GM23338 (cell line): ENCODE measurements at regions not wholly inside any gene's neighbourhood (a gene's known extent, or its start where the extent isn't known, plus 50 kb on each side); places are given as distances from the start of the nearest gene placed in this dataset.

ENCODE experiments used
- ATAC-seq: fragments of 200-7000 bp; cut with Tn5 transposase; 3 replicates; pipeline ENCODE4 v1.9.1; 2020
- DNase-seq: peaks from one replicate; pipeline ENCODE4 v3.0.0-alpha.2; 2015; ENCODE audit warnings: low spot score
- H2AFZ ChIP-seq: fragments of 200-600 bp; sonication (generic); 2 replicates; pipeline ENCODE4 v1.8.0; 2016; ENCODE audit warnings: antibody characterized with exemption, mild to moderate bottlenecking, moderate library complexity
- H3F3A ChIP-seq: fragments of 200-600 bp; sonication (generic); replicated peaks from 2 replicates; pipeline ENCODE4 v1.8.0; 2017; ENCODE audit warnings: antibody characterized with exemption, mixed run types, low read depth
- H3K27ac ChIP-seq: fragments of 200-600 bp; sonication (generic); 2 replicates; pipeline ENCODE4 v1.6.1; 2016; ENCODE audit warnings: low read depth
- H3K27me3 ChIP-seq: fragments of 200-600 bp; sonication (generic); 2 replicates; pipeline ENCODE4 v1.8.0; 2016; ENCODE audit warnings: mild to moderate bottlenecking, mixed run types, moderate library complexity; ENCODE audit not compliant: insufficient read depth
- H3K36me3 ChIP-seq: fragments of 200-600 bp; sonication (generic); 2 replicates; pipeline ENCODE4 v1.8.0; 2016; ENCODE audit warnings: mild to moderate bottlenecking; ENCODE audit not compliant: insufficient read depth
- H3K4me1 ChIP-seq: fragments of 200-600 bp; sonication (generic); 2 replicates; pipeline ENCODE4 v1.8.0; 2016; ENCODE audit warnings: mild to moderate bottlenecking, moderate library complexity; ENCODE audit not compliant: insufficient read depth
- H3K4me2 ChIP-seq: fragments of 200-600 bp; sonication (generic); 2 replicates; pipeline ENCODE4 v1.7.1; 2017; ENCODE audit warnings: mixed run types
- H3K4me3 ChIP-seq: fragments of 200-600 bp; sonication (generic); 2 replicates; pipeline ENCODE4 v1.6.1; 2016; ENCODE audit warnings: mixed run types
- H3K79me2 ChIP-seq: fragments of 200-600 bp; sonication (generic); replicated peaks from 2 replicates; pipeline ENCODE4 v1.8.0; 2017; ENCODE audit warnings: mild to moderate bottlenecking; ENCODE audit not compliant: insufficient read depth
- H3K9me2 ChIP-seq: fragments of 200-600 bp; sonication (generic); 2 replicates; pipeline ENCODE4 v1.8.0; 2017; ENCODE audit not compliant: insufficient read depth
- H4K20me1 ChIP-seq: fragments of 200-600 bp; sonication (generic); replicated peaks from 2 replicates; pipeline ENCODE4 v1.8.0; 2017; ENCODE audit warnings: mild to moderate bottlenecking; ENCODE audit not compliant: insufficient read depth
- H3K27ac Mint-ChIP-seq: 2 replicates; pipeline ENCODE4 v1.8.0; 2020; ENCODE audit warnings: inconsistent platforms, mild to moderate bottlenecking, moderate library complexity, mixed read lengths
- H3K27me3 Mint-ChIP-seq: 3 replicates; pipeline ENCODE4 v1.8.0; 2022; ENCODE audit warnings: low read depth, mild to moderate bottlenecking, moderate library complexity, mixed read lengths, inconsistent platforms; ENCODE audit not compliant: insufficient read depth, poor library complexity
- H3K36me3 Mint-ChIP-seq: 3 replicates; pipeline ENCODE4 v1.8.0; 2021; ENCODE audit warnings: low read depth, mild to moderate bottlenecking, inconsistent platforms, moderate library complexity, mixed read lengths
- H3K4me1 Mint-ChIP-seq: 3 replicates; pipeline ENCODE4 v1.8.0; 2020; ENCODE audit warnings: mild to moderate bottlenecking, inconsistent platforms, mixed read lengths
- H3K4me3 Mint-ChIP-seq: 3 replicates; pipeline ENCODE4 v1.8.0; 2021; ENCODE audit warnings: moderate library complexity, mild to moderate bottlenecking, inconsistent platforms, mixed read lengths
- H3K9me3 Mint-ChIP-seq: 3 replicates; pipeline ENCODE4 v1.8.0; 2020; ENCODE audit warnings: moderate library complexity, mild to moderate bottlenecking, inconsistent platforms, mixed read lengths
- CREB1 ChIP-seq: fragments of 250-450 bp; sonication (Bioruptor Pico); IDR thresholded peaks from 2 replicates; pipeline ENCODE4 v1.5.0; 2020; ENCODE audit warnings: low read depth, mild to moderate bottlenecking, moderate library complexity
- CTCF ChIP-seq, 2 experiments: fragments of 200-600 bp in 1 of 2; sonication (generic) in 1 of 2; conservative IDR thresholded peaks; 2 replicates each; pipeline versions ENCODE4 v1.5.1 to v1.6.1; 2016 to 2017; ENCODE audit warnings: antibody characterized with exemption in 2 of 2, low read depth in 2 of 2, mild to moderate bottlenecking in 2 of 2, moderate library complexity in 1 of 2
- ETS1 ChIP-seq: IDR thresholded peaks from 2 replicates; pipeline ENCODE4 v1.6.1; 2016; ENCODE audit warnings: antibody characterized with exemption
- EZH2 ChIP-seq: fragments of 200-600 bp; sonication (generic); IDR thresholded peaks from one replicate; pipeline ENCODE4 v1.8.0; 2017; ENCODE audit warnings: antibody characterized with exemption, mild to moderate bottlenecking, low read depth; ENCODE audit not compliant: unreplicated experiment
- EZH2phosphoT487 ChIP-seq: fragments of 200-600 bp; sonication (generic); IDR thresholded peaks from one replicate; pipeline ENCODE4 v1.8.1; 2018; ENCODE audit warnings: antibody characterized with exemption; ENCODE audit not compliant: unreplicated experiment
- POLR2AphosphoS5 ChIP-seq: IDR thresholded peaks from 2 replicates; pipeline ENCODE4 v1.6.1; 2016; ENCODE audit warnings: antibody characterized with exemption, low read depth
- STAT1 ChIP-seq: IDR thresholded peaks from one replicate; pipeline ENCODE4 v1.6.1; 2016; ENCODE audit warnings: antibody characterized with exemption; ENCODE audit not compliant: unreplicated experiment
- ZNF114 ChIP-seq: fragments of 250-450 bp; sonication (Bioruptor Pico); IDR thresholded peaks from 2 replicates; pipeline ENCODE4 v1.5.0; 2020; ENCODE audit warnings: mild to moderate bottlenecking, moderate library complexity
- ZNF331 ChIP-seq: fragments of 250-450 bp; sonication (Bioruptor Pico); IDR thresholded peaks from 2 replicates; pipeline ENCODE4 v1.5.0; 2020; ENCODE audit warnings: low read depth, mild to moderate bottlenecking, moderate library complexity

- no peak overlapping the region for H3K4me2 ChIP-seq
Observed at GRCh38 chr15:62824111-62825015, 218.2 kb upstream of the TPM1 start.

GRCh38 chr15:62825191-62825590, 217.4 kb upstream of the TPM1 start:
- Histone ChIP-seq H3K4me3 (no peak overlapping the region), H3K79me2 (no peaks in the 10 kb centered on the region), H4K20me1 (no peaks in the 10 kb centered on the region; the same call in 1 of the 2 replicates), H3K27ac (no peak overlapping the region), H2AFZ (no peak overlapping the region), H3K9me2 (peaks cover 14% of the 10 kb centered on the region; the same call in 1 of the 2 replicates), H3K4me2 (no peak overlapping the region), H3K36me3 (no peaks in the 10 kb centered on the region), H3K27me3 (no peaks in the 10 kb centered on the region), H3F3A (no peaks in the 10 kb centered on the region), H3K4me1 (no peaks in the 10 kb centered on the region)
- ATAC-seq (no peak), DNase-seq (no peak)
- no peaks in the 10 kb centered on the region for H3K27me3 Mint-ChIP-seq
- no peaks in the 10 kb centered on the region; the same call in 2 of the 3 replicates for H3K36me3 Mint-ChIP-seq
- H3K27ac Mint-ChIP-seq = no peak overlapping the region
- H3K4me1 Mint-ChIP-seq = no peaks in the 10 kb centered on the region; the same call in 2 of the 3 replicates
- no peak overlapping the region for H3K4me3 Mint-ChIP-seq
- H3K9me3 Mint-ChIP-seq = no peaks in the 10 kb centered on the region
- no peak for TF ChIP-seq ZNF331 (CRISPR knock-in tag)
- no peak for TF ChIP-seq ETS1
- TF ChIP-seq STAT1 = no peak
- TF ChIP-seq CREB1 (CRISPR knock-in tag) = no peak
- no peak for TF ChIP-seq ZNF114 (CRISPR knock-in tag)
- TF ChIP-seq POLR2AphosphoS5 = no peak

More at GRCh38 chr15:62824111-62825015, 218.2 kb upstream of the TPM1 start:
- H3K9me3 Mint-ChIP-seq = no peaks in the 10 kb centered on the region
- H3K4me3 Mint-ChIP-seq = no peak overlapping the region
- H3K27ac Mint-ChIP-seq = no peak overlapping the region
- no peaks in the 10 kb centered on the region for H3F3A ChIP-seq
- no peaks in the 10 kb centered on the region for H3K27me3 Mint-ChIP-seq
- no peaks in the 10 kb centered on the region for H3K27me3 ChIP-seq
- no peak overlapping the region for H3K4me3 ChIP-seq
- DNase-seq (no peak), ATAC-seq (no peak)
- no peaks in the 10 kb centered on the region; the same call in 2 of the 3 replicates for H3K36me3 Mint-ChIP-seq
- no peak overlapping the region for H3K27ac ChIP-seq
- H3K9me2 ChIP-seq = peaks cover 8% of the 10 kb centered on the region; the same call in 1 of the 2 replicates
- H3K36me3 ChIP-seq = no peaks in the 10 kb centered on the region
- peaks cover 2% of the 10 kb centered on the region for H3K4me1 Mint-ChIP-seq
- TF ChIP-seq EZH2 (no peak), EZH2phosphoT487 (no peak), CTCF (conservative IDR thresholded peaks at IDR 0.05; ENCODE audit: low read depth in 2 of 2) (no peak), STAT1 (no peak), CREB1 (CRISPR knock-in tag) (no peak)
- H3K79me2 ChIP-seq = no peaks in the 10 kb centered on the region
- H3K4me1 ChIP-seq = no peaks in the 10 kb centered on the region
- H2AFZ ChIP-seq = no peak overlapping the region
- H4K20me1 ChIP-seq = no peaks in the 10 kb centered on the region; the same call in 1 of the 2 replicates
